ENCODE measurements at regions not wholly inside any gene's neighbourhood (a gene's known extent, or its start where the extent isn't known, plus 50 kb on each side); places are given as distances from the start of the nearest gene placed in this dataset.

DNA sequence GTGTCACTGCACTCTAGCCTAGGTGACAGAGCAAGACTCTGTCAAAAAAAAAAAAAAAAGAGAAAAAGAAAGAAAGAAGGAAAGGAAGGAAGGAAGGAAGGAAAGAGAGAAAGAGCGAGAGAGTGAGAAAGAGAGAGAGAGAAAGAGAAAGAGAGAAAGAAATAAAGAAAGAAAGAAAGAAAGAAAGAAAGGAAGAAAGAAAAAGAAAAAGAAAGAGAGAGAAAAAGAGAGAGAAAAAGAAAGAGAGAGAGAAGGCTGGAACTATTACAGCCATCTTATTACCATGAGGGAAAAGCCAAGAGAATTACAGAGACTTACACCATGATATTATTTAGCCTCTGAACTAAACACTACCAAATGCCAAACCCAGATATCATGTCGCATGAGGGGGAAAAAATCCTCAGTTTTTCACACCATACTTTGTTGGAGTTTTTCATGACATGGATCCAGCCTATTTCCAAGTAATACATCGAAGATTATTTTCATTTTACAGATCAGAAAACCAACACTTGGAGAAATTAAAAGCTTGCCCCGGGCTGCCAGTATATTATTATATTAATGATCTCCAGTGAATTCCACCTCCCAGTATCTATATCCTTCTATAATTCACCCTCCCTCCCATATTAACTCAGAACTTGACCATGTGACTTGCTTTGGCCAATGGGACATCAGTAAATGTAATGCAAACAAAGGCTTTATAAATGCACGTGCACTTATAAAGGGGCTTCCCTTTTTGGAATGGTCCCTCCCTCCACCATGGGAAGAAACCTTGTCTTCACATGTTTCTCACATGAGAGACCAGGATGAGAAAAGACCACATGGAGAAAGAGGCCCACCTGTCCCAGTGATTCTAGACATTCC is 148.6 kb downstream of the MIS18A start:
- H3K4me1 ChIP-seq (ENCODE audit: control insufficient read depth, insufficient read depth, low read length) = no peaks in the 10 kb centered on the region
- no peaks in the 10 kb centered on the region for H3K9me3 ChIP-seq (ENCODE audit: control insufficient read depth, insufficient read depth, low read length)
- no peak overlapping the region for H3K27ac ChIP-seq (ENCODE audit: low read length)
- H3K4me3 ChIP-seq (ENCODE audit: low read length) = no peak overlapping the region
- H3K4me1 Mint-ChIP-seq = no peaks in the 10 kb centered on the region
- no peak overlapping the region for H3K4me3 Mint-ChIP-seq
- no peak for TF ChIP-seq CTCF (IDR thresholded peaks at IDR 0.05)
- 91% methylated on average over 4 of the region's 5 CpGs for WGBS (ENCODE audit: insufficient coverage)
- H3K36me3 Mint-ChIP-seq = no peaks in the 10 kb centered on the region
- DNase-seq = no peak
- H3K36me3 ChIP-seq (ENCODE audit: control insufficient read depth, insufficient read depth, low read length) = no peaks in the 10 kb centered on the region
- no peaks in the 10 kb centered on the region for H3K27me3 ChIP-seq (ENCODE audit: control insufficient read depth, insufficient read depth, low read length)
- intact Hi-C loops (cut with micrococcal nuclease) = no loop called here
- H3K9me3 Mint-ChIP-seq = no peaks in the 10 kb centered on the region
- no peak overlapping the region for H3K27ac Mint-ChIP-seq
- peaks cover 17 to 24% of the 10 kb centered on the region in 2 donors for H3K27me3 Mint-ChIP-seq (ENCODE audit: low read depth in 2 of 2)
- no peak for ATAC-seq

DNA sequence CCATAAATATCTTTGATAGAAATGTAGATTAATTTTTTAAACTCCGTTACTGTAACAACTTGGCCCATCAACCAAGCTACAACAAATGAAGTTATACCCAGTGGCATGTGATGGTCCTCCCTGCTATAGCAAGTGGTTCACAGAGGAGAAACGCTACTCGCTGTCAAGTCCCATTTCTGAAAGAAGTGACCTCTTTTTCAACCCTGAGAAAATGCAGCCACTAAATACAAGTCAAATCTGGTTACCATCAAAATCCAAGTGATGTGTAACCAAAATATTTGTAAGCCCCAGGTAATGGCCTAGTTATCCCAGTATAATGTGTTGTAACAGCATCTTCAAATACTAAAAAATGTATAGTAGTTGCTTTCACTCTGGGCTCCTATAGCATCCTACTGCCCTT is 151.8 kb downstream of the MIS18A start:
- Mint-ChIP-seq H3K4me3 (no peak overlapping the region), H3K9me3 (peaks cover 0 to 2% of the 10 kb centered on the region in 2 donors), H3K27me3 (ENCODE audit: low read depth in 2 of 2) (peaks cover 18 to 40% of the 10 kb centered on the region in 2 donors), H3K36me3 (no peaks in the 10 kb centered on the region), H3K4me1 (no peaks in the 10 kb centered on the region), H3K27ac (no peak overlapping the region)
- ATAC-seq (no peak), DNase-seq (no peak)
- Histone ChIP-seq H3K4me1 (ENCODE audit: control insufficient read depth, insufficient read depth, low read length) (no peaks in the 10 kb centered on the region), H3K9me3 (ENCODE audit: control insufficient read depth, insufficient read depth, low read length) (no peaks in the 10 kb centered on the region), H3K27me3 (ENCODE audit: control insufficient read depth, insufficient read depth, low read length) (no peaks in the 10 kb centered on the region), H3K27ac (ENCODE audit: low read length) (no peak overlapping the region), H3K4me3 (ENCODE audit: low read length) (no peak overlapping the region), H3K36me3 (ENCODE audit: control insufficient read depth, insufficient read depth, low read length) (no peaks in the 10 kb centered on the region)
- no peak for TF ChIP-seq CTCF (IDR thresholded peaks at IDR 0.05)
- WGBS (ENCODE audit: insufficient coverage) = 90% methylated on average over 3 of the region's 3 CpGs
- intact Hi-C loops (cut with micrococcal nuclease) = no loop called here

- Mint-ChIP-seq H3K9me3 (peaks cover 0 to 2% of the 10 kb centered on the region in 2 donors), H3K27ac (no peak overlapping the region), H3K36me3 (no peaks in the 10 kb centered on the region), H3K4me3 (no peak overlapping the region), H3K27me3 (ENCODE audit: low read depth in 2 of 2) (peaks cover 13 to 25% of the 10 kb centered on the region in 2 donors), H3K4me1 (no peaks in the 10 kb centered on the region)
- 95% methylated on average over 2 of the region's 2 CpGs for WGBS (ENCODE audit: insufficient coverage)
- no peak for TF ChIP-seq CTCF (IDR thresholded peaks at IDR 0.05)
- H3K27me3 ChIP-seq (ENCODE audit: control insufficient read depth, insufficient read depth, low read length) = no peaks in the 10 kb centered on the region
- H3K36me3 ChIP-seq (ENCODE audit: control insufficient read depth, insufficient read depth, low read length) = no peaks in the 10 kb centered on the region
- H3K9me3 ChIP-seq (ENCODE audit: control insufficient read depth, insufficient read depth, low read length) = no peaks in the 10 kb centered on the region
- DNase-seq (no peak), ATAC-seq (no peak)
- intact Hi-C loops (cut with micrococcal nuclease) = no loop called here
- no peak overlapping the region for H3K27ac ChIP-seq (ENCODE audit: low read length)
- H3K4me1 ChIP-seq (ENCODE audit: control insufficient read depth, insufficient read depth, low read length) = no peaks in the 10 kb centered on the region
- H3K4me3 ChIP-seq (ENCODE audit: low read length) = no peak overlapping the region
Observed at GRCh38 chr21:32122082-32122481, 156.8 kb downstream of the MIS18A start.

- no peaks in the 10 kb centered on the region for H3K36me3 ChIP-seq (ENCODE audit: control insufficient read depth, insufficient read depth, low read length)
- no peak overlapping the region for H3K4me3 ChIP-seq (ENCODE audit: low read length)
- no peaks in the 10 kb centered on the region for H3K4me1 Mint-ChIP-seq
- no peak for TF ChIP-seq CTCF (IDR thresholded peaks at IDR 0.05)
- H3K9me3 Mint-ChIP-seq = peaks cover 0 to 2% of the 10 kb centered on the region in 2 donors
- 100% methylated on average over 3 of the region's 3 CpGs for WGBS (ENCODE audit: insufficient coverage)
- no peak overlapping the region for H3K27ac Mint-ChIP-seq
- no peak for ATAC-seq
- H3K27me3 Mint-ChIP-seq (ENCODE audit: low read depth in 2 of 2) = peaks cover 13 to 25% of the 10 kb centered on the region in 2 donors
- H3K27ac ChIP-seq (ENCODE audit: low read length) = no peak overlapping the region
- no peaks in the 10 kb centered on the region for H3K27me3 ChIP-seq (ENCODE audit: control insufficient read depth, insufficient read depth, low read length)
- no peaks in the 10 kb centered on the region for H3K4me1 ChIP-seq (ENCODE audit: control insufficient read depth, insufficient read depth, low read length)
- H3K4me3 Mint-ChIP-seq = no peak overlapping the region
- DNase-seq = no peak
- intact Hi-C loops (cut with micrococcal nuclease) = no loop called here
- H3K36me3 Mint-ChIP-seq = no peaks in the 10 kb centered on the region
- no peaks in the 10 kb centered on the region for H3K9me3 ChIP-seq (ENCODE audit: control insufficient read depth, insufficient read depth, low read length)
Observed at GRCh38 chr21:32120230-32120629, 158.6 kb downstream of the MIS18A start.

Measured in natural killer cell (primary cell).